Esophagus muscularis mucosa (tissue), 4 donors: ENCODE measurements at regions not wholly inside any gene's neighbourhood (a gene's known extent, or its start where the extent isn't known, plus 50 kb on each side); places are given as distances from the start of the nearest gene placed in this dataset.

Source experiments
- EP300 ChIP-seq: sonication (generic); formaldehyde crosslinking; IDR thresholded peaks from one replicate; pipeline ENCODE4 v1.6.1; 2017; ENCODE audit warnings: antibody characterized with exemption
- POLR2A ChIP-seq: fragments of 450-650 bp; IDR thresholded peaks from one replicate; pipeline ENCODE4 v1.6.1; 2017; ENCODE audit warnings: antibody characterized with exemption, moderate library complexity, mild to moderate bottlenecking, low read depth
- TF ChIP-seq, protein P1 (sequence below), 3 experiments: fragments of 200-600 bp in 2 of 3; fragments of 450-650 bp in 1 of 3; sonication (generic) in 2 of 3; IDR thresholded peaks; one replicate each; pipeline ENCODE4 v1.5.1; 2017 to 2019; ENCODE audit warnings: antibody characterized with exemption in 3 of 3, mild to moderate bottlenecking in 2 of 3, moderate library complexity in 1 of 3

DNA sequence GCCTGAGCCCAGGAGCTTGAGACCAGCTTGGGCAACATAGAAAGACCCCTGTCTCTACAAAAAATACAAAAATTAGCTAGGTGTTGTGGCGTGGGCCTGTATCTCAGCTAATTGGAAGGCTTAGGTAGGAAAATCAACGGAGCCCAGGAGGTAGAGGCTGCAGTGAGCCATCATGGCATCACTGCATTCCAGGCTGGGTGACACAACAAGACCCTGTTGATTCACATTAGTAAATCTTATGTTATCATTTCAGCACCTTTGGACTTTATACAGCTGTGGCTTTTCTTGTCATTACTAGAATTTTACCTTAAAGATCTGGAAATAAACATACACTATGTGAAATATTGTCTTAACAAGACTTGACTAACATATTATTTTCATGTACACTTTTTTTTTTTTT lies 185.0 kb downstream of the ZNF608 start:
- TF ChIP-seq, protein P1, sequence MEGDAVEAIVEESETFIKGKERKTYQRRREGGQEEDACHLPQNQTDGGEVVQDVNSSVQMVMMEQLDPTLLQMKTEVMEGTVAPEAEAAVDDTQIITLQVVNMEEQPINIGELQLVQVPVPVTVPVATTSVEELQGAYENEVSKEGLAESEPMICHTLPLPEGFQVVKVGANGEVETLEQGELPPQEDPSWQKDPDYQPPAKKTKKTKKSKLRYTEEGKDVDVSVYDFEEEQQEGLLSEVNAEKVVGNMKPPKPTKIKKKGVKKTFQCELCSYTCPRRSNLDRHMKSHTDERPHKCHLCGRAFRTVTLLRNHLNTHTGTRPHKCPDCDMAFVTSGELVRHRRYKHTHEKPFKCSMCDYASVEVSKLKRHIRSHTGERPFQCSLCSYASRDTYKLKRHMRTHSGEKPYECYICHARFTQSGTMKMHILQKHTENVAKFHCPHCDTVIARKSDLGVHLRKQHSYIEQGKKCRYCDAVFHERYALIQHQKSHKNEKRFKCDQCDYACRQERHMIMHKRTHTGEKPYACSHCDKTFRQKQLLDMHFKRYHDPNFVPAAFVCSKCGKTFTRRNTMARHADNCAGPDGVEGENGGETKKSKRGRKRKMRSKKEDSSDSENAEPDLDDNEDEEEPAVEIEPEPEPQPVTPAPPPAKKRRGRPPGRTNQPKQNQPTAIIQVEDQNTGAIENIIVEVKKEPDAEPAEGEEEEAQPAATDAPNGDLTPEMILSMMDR (IDR thresholded peaks at IDR 0.05): no peak
- no peak for TF ChIP-seq POLR2A
- TF ChIP-seq EP300: no peak
